PC-3 (cell line): ENCODE measurements at regions not wholly inside any gene's neighbourhood (a gene's known extent, or its start where the extent isn't known, plus 50 kb on each side); places are given as distances from the start of the nearest gene placed in this dataset.

ENCODE experiments used
- ATAC-seq: fragments of 200-7000 bp; cut with Tn5 transposase; 2 replicates; pipeline ENCODE4 v1.9.1; 2020; ENCODE audit warnings: mild to moderate bottlenecking, moderate library complexity
- BruUV-seq: library from RNA; stranded (reverse); fragments of 400-500 nt; replicated peaks from 2 replicates; lab custom pipeline; 2021; lab: Mats Ljungman, UMichigan
- CTCF ChIA-PET: fragments of 300-600 bp; sonication (Branson Sonifier 250); formaldehyde crosslinking; loops from one replicate; lab custom pipeline; 2022; ENCODE audit warnings: antibody characterized with exemption; lab: Charles Lee
- POLR2A ChIA-PET: fragments of 300-600 bp; sonication (Branson Sonifier 250); formaldehyde crosslinking; loops from one replicate; lab custom pipeline; 2022; ENCODE audit warnings: antibody characterized with exemption; ENCODE audit not compliant: unreplicated experiment; lab: Charles Lee
- DNase-seq: peaks from one replicate; pipeline ENCODE4 v3.0.0-alpha.2; 2015
- H2AFZ ChIP-seq: fragments of 300-600 bp; sonication (generic); 2 replicates; pipeline ENCODE4 v1.6.0; 2016; ENCODE audit warnings: antibody characterized with exemption, low read length
- H3F3A ChIP-seq: fragments of 300-600 bp; sonication (generic); one replicate; pipeline ENCODE4 v1.6.0; 2017; ENCODE audit warnings: antibody characterized with exemption, low read length, control low read depth, mild to moderate bottlenecking; ENCODE audit not compliant: unreplicated experiment
- H3K27ac ChIP-seq: fragments of 300-600 bp; sonication (generic); 2 replicates; pipeline ENCODE4 v1.5.1; 2016; ENCODE audit warnings: mild to moderate bottlenecking, low read length
- H3K27me3 ChIP-seq: fragments of 300-600 bp; sonication (generic); 2 replicates; pipeline ENCODE4 v1.6.1; 2016; ENCODE audit warnings: low read length, mixed read lengths
- H3K36me3 ChIP-seq: fragments of 300-600 bp; sonication (generic); 2 replicates; pipeline ENCODE4 v1.6.1; 2016; ENCODE audit warnings: low read depth, mixed run types, low read length, mixed read lengths
- H3K4me1 ChIP-seq: fragments of 300-600 bp; sonication (generic); 2 replicates; pipeline ENCODE4 v1.5.1; 2016; ENCODE audit warnings: low read length; ENCODE audit not compliant: insufficient read depth
- H3K4me2 ChIP-seq: fragments of 300-600 bp; sonication (generic); 2 replicates; pipeline ENCODE4 v1.6.0; 2016; ENCODE audit warnings: low read length
- H3K4me3 ChIP-seq: fragments of 300-600 bp; sonication (generic); 2 replicates; pipeline ENCODE4 v1.5.1; 2016; ENCODE audit warnings: mild to moderate bottlenecking, low read length, mixed read lengths
- H3K79me2 ChIP-seq: fragments of 300-600 bp; sonication (generic); 2 replicates; pipeline ENCODE4 v1.6.1; 2017; ENCODE audit warnings: low read length, mixed read lengths
- H3K9ac ChIP-seq: fragments of 300-600 bp; sonication (generic); 2 replicates; pipeline ENCODE4 v1.6.0; 2016; ENCODE audit warnings: mild to moderate bottlenecking, low read length
- H3K9me2 ChIP-seq: fragments of 300-600 bp; sonication (generic); replicated peaks from 2 replicates; pipeline ENCODE4 v1.6.1; 2016; ENCODE audit warnings: mixed run types, low read length, mixed read lengths
- H3K9me3 ChIP-seq: fragments of 300-600 bp; sonication (generic); 2 replicates; pipeline ENCODE4 v1.6.1; 2016; ENCODE audit warnings: low read length, mixed read lengths
- H4K20me1 ChIP-seq: fragments of 300-600 bp; sonication (generic); 2 replicates; pipeline ENCODE4 v1.6.1; 2016; ENCODE audit warnings: low read length, mixed read lengths
- CTCF ChIP-seq: fragments of 300-600 bp; sonication (generic); conservative IDR thresholded peaks from 2 replicates; pipeline ENCODE4 v1.5.1; 2017; ENCODE audit warnings: antibody characterized with exemption, low read depth, mild to moderate bottlenecking, low read length
- EZH2 ChIP-seq: fragments of 300-600 bp; sonication (generic); IDR thresholded peaks from one replicate; pipeline ENCODE4 v1.6.1; 2017; ENCODE audit warnings: antibody characterized with exemption, mild to moderate bottlenecking, low read length; ENCODE audit not compliant: unreplicated experiment
- EZH2phosphoT487 ChIP-seq: fragments of 300-600 bp; sonication (generic); IDR thresholded peaks from 2 replicates; pipeline ENCODE4 v1.6.1; 2018; ENCODE audit warnings: mild to moderate bottlenecking, antibody characterized with exemption, low read length, borderline replicate concordance
- intact Hi-C: fragments of 100-400 bp; cut with micrococcal nuclease; formaldehyde crosslinking; loops from 2 replicates; pipeline ENCODE4 v1.9.0; 2023

- no peaks in the 10 kb centered on the region for H3F3A ChIP-seq
- no peak overlapping the region for H3K4me2 ChIP-seq
- H3K36me3 ChIP-seq, result no peaks in the 10 kb centered on the region
- no peak overlapping the region for H3K27ac ChIP-seq
- ATAC-seq (no peak), DNase-seq (no peak)
- no peak overlapping the region for H3K4me3 ChIP-seq
- H3K79me2 ChIP-seq, result no peaks in the 10 kb centered on the region
- no peaks in the 10 kb centered on the region for H3K9me3 ChIP-seq
- ChIA-PET CTCF (no interaction called here), POLR2A (no interaction called here)
- no TSS peak for BruUV-seq
- no peaks in the 10 kb centered on the region for H3K9me2 ChIP-seq
- H3K4me1 ChIP-seq, result peaks cover 10% of the 10 kb centered on the region
- intact Hi-C loops, result no loop called here
- no peaks in the 10 kb centered on the region for H3K27me3 ChIP-seq
- no peak overlapping the region for H3K9ac ChIP-seq
- no peak overlapping the region for H2AFZ ChIP-seq
- no peak for TF ChIP-seq CTCF
- no peak for TF ChIP-seq EZH2phosphoT487
- no peak for TF ChIP-seq EZH2
- no peaks in the 10 kb centered on the region for H4K20me1 ChIP-seq
Measured at GRCh38 chr12:59185295-59185694, 265.0 kb upstream of the LRIG3 start.

GRCh38 chr12:59182658-59183455, 262.6 kb upstream of the LRIG3 start:
- Histone ChIP-seq H3K79me2 (no peaks in the 10 kb centered on the region), H3K9me2 (no peaks in the 10 kb centered on the region), H3K27ac (no peak overlapping the region), H3K4me1 (peaks cover 23% of the 10 kb centered on the region), H4K20me1 (no peaks in the 10 kb centered on the region), H3K4me3 (no peak overlapping the region), H3K36me3 (no peaks in the 10 kb centered on the region), H3K4me2 (no peak overlapping the region), H3K27me3 (no peaks in the 10 kb centered on the region), H3K9ac (no peak overlapping the region), H3K9me3 (no peaks in the 10 kb centered on the region), H2AFZ (no peak overlapping the region), H3F3A (no peaks in the 10 kb centered on the region)
- ChIA-PET POLR2A (no interaction called here), CTCF (interaction anchor here (1.1 kb wide), 1 partner anchor 18 kb away, joined by 3 read pairs; no protein-coding TSS in a partner anchor)
- intact Hi-C loops, result no loop called here
- TF ChIP-seq EZH2phosphoT487, result no peak
- no peak for TF ChIP-seq CTCF
- no peak for TF ChIP-seq EZH2
- ATAC-seq (peak; percentile 66), DNase-seq (peak; percentile 39)
- BruUV-seq, result no TSS peak

- CTCF ChIA-PET, result no interaction called here
Measured at GRCh38 chr12:59182191-59182590, 261.9 kb upstream of the LRIG3 start.

More at GRCh38 chr12:59182191-59182590, 261.9 kb upstream of the LRIG3 start:
- Histone ChIP-seq H3K9ac (no peak overlapping the region), H3K36me3 (no peaks in the 10 kb centered on the region), H3K4me2 (no peak overlapping the region), H3F3A (no peaks in the 10 kb centered on the region), H3K79me2 (no peaks in the 10 kb centered on the region), H3K4me3 (no peak overlapping the region), H2AFZ (no peak overlapping the region), H3K9me3 (no peaks in the 10 kb centered on the region), H3K27me3 (no peaks in the 10 kb centered on the region), H3K9me2 (no peaks in the 10 kb centered on the region), H3K27ac (no peak overlapping the region), H3K4me1 (peaks cover 23% of the 10 kb centered on the region), H4K20me1 (no peaks in the 10 kb centered on the region)
- TF ChIP-seq EZH2phosphoT487 (no peak), EZH2 (no peak), CTCF (no peak)
- DNase-seq, result no peak
- no TSS peak for BruUV-seq
- intact Hi-C loops, result no loop called here
- POLR2A ChIA-PET, result no interaction called here
- no peak; the same call in 1 of the 2 replicates for ATAC-seq
